ENCODE measurements at regions not wholly inside any gene's neighbourhood (a gene's known extent, or its start where the extent isn't known, plus 50 kb on each side); places are given as distances from the start of the nearest gene placed in this dataset.

- TF ChIP-seq POLR2AphosphoS5 (IDR thresholded peaks at IDR 0.05; ENCODE audit: insufficient read depth in 1 of 2, low read depth in 1 of 2) (no peak), CTCF (IDR thresholded peaks at IDR 0.05) (no peak), POLR2A (IDR thresholded peaks at IDR 0.05) (no peak)
Observed at GRCh38 chr13:110034031-110034549, 247.7 kb upstream of the IRS2 start.

Measured in vagina (tissue), 2 donors.